Ascending aorta (tissue), 2 donors: ENCODE measurements at regions not wholly inside any gene's neighbourhood (a gene's known extent, or its start where the extent isn't known, plus 50 kb on each side); places are given as distances from the start of the nearest gene placed in this dataset.

Source experiments
- DNase-seq, 2 donors: peaks; one replicate each; pipeline ENCODE4 v3.0.0-alpha.2; 2019; ENCODE audit warnings: low spot score in 2 of 2
- H3K27ac ChIP-seq, 2 donors: fragments of 200-600 bp; sonication (generic); one replicate each; pipeline ENCODE4 v1.5.1; 2016 to 2017; ENCODE audit warnings: mild to moderate bottlenecking in 1 of 2
- H3K27me3 ChIP-seq: fragments of 200-600 bp; sonication (generic); one replicate; pipeline ENCODE4 v1.5.1; 2017
- H3K36me3 ChIP-seq, 2 donors: fragments of 200-600 bp; sonication (generic); one replicate each; pipeline ENCODE4 v1.5.1; 2016
- H3K4me1 ChIP-seq, 2 donors: fragments of 200-600 bp; sonication (generic); one replicate each; pipeline ENCODE4 v1.5.1; 2016 to 2017; ENCODE audit warnings: mild to moderate bottlenecking in 1 of 2
- H3K4me3 ChIP-seq, 2 donors: fragments of 200-600 bp; sonication (generic); one replicate each; pipeline ENCODE4 v1.5.1; 2016 to 2017; ENCODE audit warnings: mild to moderate bottlenecking in 1 of 2
- H3K9me3 ChIP-seq, 2 donors: fragments of 200-600 bp; sonication (generic); one replicate each; pipeline ENCODE4 v1.5.1; 2016
- intact Hi-C: fragments of 100-400 bp; cut with DNase I; formaldehyde crosslinking; loops from one replicate; pipeline ENCODE4 v1.15.1; 2023
- TF ChIP-seq, protein P1 (sequence below), 3 experiments: fragments of 200-600 bp in 2 of 3; fragments of 450-650 bp in 1 of 3; sonication (generic) in 2 of 3; IDR thresholded peaks; one replicate each; pipeline ENCODE4 v1.5.1; 2016 to 2019; ENCODE audit warnings: antibody characterized with exemption in 3 of 3, mild to moderate bottlenecking in 1 of 3, moderate library complexity in 1 of 3

- no peak overlapping the region for H3K27ac ChIP-seq
- H3K4me1 ChIP-seq: no peaks in the 10 kb centered on the region
- TF ChIP-seq, protein P1, sequence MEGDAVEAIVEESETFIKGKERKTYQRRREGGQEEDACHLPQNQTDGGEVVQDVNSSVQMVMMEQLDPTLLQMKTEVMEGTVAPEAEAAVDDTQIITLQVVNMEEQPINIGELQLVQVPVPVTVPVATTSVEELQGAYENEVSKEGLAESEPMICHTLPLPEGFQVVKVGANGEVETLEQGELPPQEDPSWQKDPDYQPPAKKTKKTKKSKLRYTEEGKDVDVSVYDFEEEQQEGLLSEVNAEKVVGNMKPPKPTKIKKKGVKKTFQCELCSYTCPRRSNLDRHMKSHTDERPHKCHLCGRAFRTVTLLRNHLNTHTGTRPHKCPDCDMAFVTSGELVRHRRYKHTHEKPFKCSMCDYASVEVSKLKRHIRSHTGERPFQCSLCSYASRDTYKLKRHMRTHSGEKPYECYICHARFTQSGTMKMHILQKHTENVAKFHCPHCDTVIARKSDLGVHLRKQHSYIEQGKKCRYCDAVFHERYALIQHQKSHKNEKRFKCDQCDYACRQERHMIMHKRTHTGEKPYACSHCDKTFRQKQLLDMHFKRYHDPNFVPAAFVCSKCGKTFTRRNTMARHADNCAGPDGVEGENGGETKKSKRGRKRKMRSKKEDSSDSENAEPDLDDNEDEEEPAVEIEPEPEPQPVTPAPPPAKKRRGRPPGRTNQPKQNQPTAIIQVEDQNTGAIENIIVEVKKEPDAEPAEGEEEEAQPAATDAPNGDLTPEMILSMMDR (IDR thresholded peaks at IDR 0.05): no peak
- no peak overlapping the region for H3K4me3 ChIP-seq
- H3K36me3 ChIP-seq: no peaks in the 10 kb centered on the region
- intact Hi-C loops: no loop called here
- H3K27me3 ChIP-seq: no peaks in the 10 kb centered on the region
- no peaks in the 10 kb centered on the region for H3K9me3 ChIP-seq
- no peak for DNase-seq
Measured at GRCh38 chr1:169020684-169021083, 85.8 kb upstream of the ATP1B1 start.

DNA sequence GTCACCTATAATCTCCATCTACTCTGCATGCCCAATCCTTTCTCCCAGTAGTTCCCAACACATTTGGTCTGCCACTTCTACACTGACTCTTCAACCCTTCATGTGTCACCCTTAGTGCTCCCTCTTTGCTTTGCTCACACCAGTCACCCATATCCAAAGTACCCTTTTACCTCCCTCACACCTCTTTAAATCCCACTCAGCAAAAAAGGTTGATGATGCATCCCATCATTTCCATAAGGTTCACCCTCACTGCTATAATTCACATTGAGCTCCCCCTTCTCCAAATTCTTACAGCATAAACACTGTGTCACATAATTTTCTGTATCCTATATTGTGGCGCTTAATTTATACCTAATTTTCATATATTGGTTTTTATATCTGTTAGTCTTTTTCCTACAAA, 83.8 kb upstream of the ATP1B1 start:
- no peaks in the 10 kb centered on the region for H3K27me3 ChIP-seq
- no peak for DNase-seq
- intact Hi-C loops: no loop called here
- H3K4me3 ChIP-seq: no peak overlapping the region
- H3K9me3 ChIP-seq: no peaks in the 10 kb centered on the region
- no peaks in the 10 kb centered on the region for H3K4me1 ChIP-seq
- H3K27ac ChIP-seq: no peak overlapping the region
- no peaks in the 10 kb centered on the region for H3K36me3 ChIP-seq
- TF ChIP-seq, protein P1 (IDR thresholded peaks at IDR 0.05): no peak

GRCh38 chr1:169024255-169024654, 82.2 kb upstream of the ATP1B1 start:
- H3K27me3 ChIP-seq: no peaks in the 10 kb centered on the region
- no peak for DNase-seq
- no peaks in the 10 kb centered on the region for H3K9me3 ChIP-seq
- no peak overlapping the region for H3K4me3 ChIP-seq
- no peaks in the 10 kb centered on the region for H3K4me1 ChIP-seq
- intact Hi-C loops: no loop called here
- H3K27ac ChIP-seq: no peak overlapping the region
- TF ChIP-seq, protein P1 (IDR thresholded peaks at IDR 0.05): no peak
- no peaks in the 10 kb centered on the region for H3K36me3 ChIP-seq

DNA sequence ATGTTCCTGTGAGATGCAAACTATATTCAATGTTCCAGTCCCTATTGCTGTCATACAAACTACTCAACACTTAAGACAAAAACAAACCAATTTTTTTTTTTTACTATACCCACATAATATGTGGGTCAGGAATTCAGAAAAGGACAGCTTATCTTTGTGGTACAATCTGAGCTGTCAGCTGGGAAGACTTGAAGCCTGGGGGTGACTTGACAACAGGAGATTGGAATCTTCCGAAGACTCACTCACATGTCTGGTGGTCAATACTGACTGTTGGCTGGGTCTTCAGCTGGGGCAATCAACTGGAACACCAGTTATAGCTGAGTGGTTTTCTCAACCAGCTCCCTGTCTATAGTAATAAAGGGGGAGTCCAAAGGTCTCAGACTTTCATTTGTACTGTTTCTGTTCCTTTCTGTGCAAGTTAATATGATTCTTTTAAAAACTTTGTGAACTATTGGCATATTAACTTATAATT, 81.7 kb upstream of the ATP1B1 start:
- intact Hi-C loops: no loop called here
- no peak for DNase-seq
- no peaks in the 10 kb centered on the region for H3K9me3 ChIP-seq

DNA sequence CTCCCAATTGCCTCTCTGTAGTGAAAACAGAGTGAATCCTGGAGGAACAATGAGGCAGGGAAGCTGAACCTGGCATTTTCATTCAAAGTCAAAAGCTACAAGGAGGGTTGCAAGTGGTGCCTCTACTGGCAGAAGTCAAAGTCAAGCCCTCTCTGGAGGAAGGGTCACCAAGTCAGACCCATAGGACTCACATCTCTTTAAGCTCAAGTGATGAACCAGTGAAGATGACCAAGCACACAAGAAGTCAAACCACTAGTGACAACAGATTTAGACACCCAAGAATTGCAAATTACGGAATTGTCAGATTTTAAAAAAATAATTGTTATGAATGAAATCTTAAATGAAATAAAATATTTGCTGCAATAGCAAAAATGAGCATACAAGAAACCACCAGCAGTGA, 81.1 kb upstream of the ATP1B1 start:
- Histone ChIP-seq H3K4me1 (no peaks in the 10 kb centered on the region), H3K27me3 (no peaks in the 10 kb centered on the region), H3K4me3 (no peak overlapping the region), H3K9me3 (no peaks in the 10 kb centered on the region), H3K36me3 (no peaks in the 10 kb centered on the region), H3K27ac (no peak overlapping the region)
- TF ChIP-seq, protein P1 (IDR thresholded peaks at IDR 0.05): no peak
- intact Hi-C loops: no loop called here
- no peak for DNase-seq

More for the DNA sequence above, 81.7 kb upstream of the ATP1B1 start:
- Histone ChIP-seq H3K36me3 (no peaks in the 10 kb centered on the region), H3K27me3 (no peaks in the 10 kb centered on the region), H3K4me1 (no peaks in the 10 kb centered on the region), H3K4me3 (no peak overlapping the region), H3K27ac (no peak overlapping the region)
- TF ChIP-seq, protein P1 (IDR thresholded peaks at IDR 0.05): no peak
